ENCODE measurements at regions not wholly inside any gene's neighbourhood (a gene's known extent, or its start where the extent isn't known, plus 50 kb on each side); places are given as distances from the start of the nearest gene placed in this dataset.

DNA sequence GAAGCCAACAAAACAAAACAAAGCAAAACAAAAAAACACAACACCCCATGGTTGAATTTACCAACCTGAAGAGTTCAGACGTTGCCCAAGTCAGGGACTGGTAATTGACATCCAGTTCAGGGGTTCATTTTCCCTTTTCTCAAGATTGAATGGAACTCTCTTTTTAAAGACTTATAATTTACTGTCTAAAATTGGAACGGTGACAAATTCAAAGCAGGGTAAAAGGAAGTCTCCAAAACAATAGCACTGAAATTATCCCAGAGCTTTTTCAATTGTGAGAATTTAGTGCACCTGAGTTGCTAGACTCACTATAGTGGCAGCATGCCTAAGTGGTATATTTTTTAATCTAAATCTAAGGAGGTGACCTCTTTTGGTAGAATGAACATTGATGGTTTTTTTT, 90.9 kb upstream of the PREP start:
- ChIA-PET POLR2A (no interaction called here), CTCF (interaction anchor here (1.0 to 1.3 kb wide), 2 partner anchors 62 to 846 kb away, joined by 3 to 6 read pairs; no protein-coding TSS in a partner anchor)
- no peaks in the 10 kb centered on the region for H3K79me2 ChIP-seq (ENCODE audit: control insufficient read depth, insufficient read depth, low read length)
- peaks cover 7% of the 10 kb centered on the region for H3K4me1 ChIP-seq (ENCODE audit: control insufficient read depth, extremely low read depth, insufficient read depth, low read length)
- dilution Hi-C loops (cut with MboI; ENCODE audit: extremely low pct_ligation_motif_present, low sequenced_read_pairs), result no loop called here
- H4K20me1 ChIP-seq (replicated peaks; ENCODE audit: control insufficient read depth, extremely low read depth, insufficient read depth, low read length), result no peaks in the 10 kb centered on the region
- H3K4me3 ChIP-seq (replicated peaks in 1 of 3; ENCODE audit: insufficient read depth in 1 of 3, low read depth in 1 of 3, low read length in 3 of 3), result no peak overlapping the region
- no peak overlapping the region for H2AFZ ChIP-seq (ENCODE audit: low read depth, low read length)
- no peak overlapping the region for H3K4me2 ChIP-seq (ENCODE audit: insufficient read depth, low read length)
- DNase-seq (ENCODE audit: low read depth, low spot score) (peak; percentile 57), FAIRE-seq (no peak)
- H3K9me1 ChIP-seq (replicated peaks; ENCODE audit: control insufficient read depth, extremely low read depth, insufficient read depth, low read length), result no peaks in the 10 kb centered on the region
- H3K27ac ChIP-seq (ENCODE audit: insufficient read depth, low read depth, low read length), result no peak overlapping the region
- intact Hi-C loops (cut with micrococcal nuclease), result no loop called here
- no peak for TF ChIP-seq MYC (IDR thresholded peaks at IDR 0.05; ENCODE audit: low read depth, low read length)
- TF ChIP-seq, protein P1, sequence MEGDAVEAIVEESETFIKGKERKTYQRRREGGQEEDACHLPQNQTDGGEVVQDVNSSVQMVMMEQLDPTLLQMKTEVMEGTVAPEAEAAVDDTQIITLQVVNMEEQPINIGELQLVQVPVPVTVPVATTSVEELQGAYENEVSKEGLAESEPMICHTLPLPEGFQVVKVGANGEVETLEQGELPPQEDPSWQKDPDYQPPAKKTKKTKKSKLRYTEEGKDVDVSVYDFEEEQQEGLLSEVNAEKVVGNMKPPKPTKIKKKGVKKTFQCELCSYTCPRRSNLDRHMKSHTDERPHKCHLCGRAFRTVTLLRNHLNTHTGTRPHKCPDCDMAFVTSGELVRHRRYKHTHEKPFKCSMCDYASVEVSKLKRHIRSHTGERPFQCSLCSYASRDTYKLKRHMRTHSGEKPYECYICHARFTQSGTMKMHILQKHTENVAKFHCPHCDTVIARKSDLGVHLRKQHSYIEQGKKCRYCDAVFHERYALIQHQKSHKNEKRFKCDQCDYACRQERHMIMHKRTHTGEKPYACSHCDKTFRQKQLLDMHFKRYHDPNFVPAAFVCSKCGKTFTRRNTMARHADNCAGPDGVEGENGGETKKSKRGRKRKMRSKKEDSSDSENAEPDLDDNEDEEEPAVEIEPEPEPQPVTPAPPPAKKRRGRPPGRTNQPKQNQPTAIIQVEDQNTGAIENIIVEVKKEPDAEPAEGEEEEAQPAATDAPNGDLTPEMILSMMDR (IDR thresholded peaks at IDR 0.05; ENCODE audit: extremely low read depth in 1 of 2, insufficient read depth in 1 of 2, low read depth in 1 of 2, low read length in 2 of 2), result no peak
- no peak for TF ChIP-seq GATA2 (IDR thresholded peaks at IDR 0.05; ENCODE audit: insufficient read depth, insufficient read length, low read depth, low read length)
- no peak for TF ChIP-seq POLR2AphosphoS5 (IDR thresholded peaks at IDR 0.05; ENCODE audit: insufficient read depth, low read depth, low read length)
- no peak for TF ChIP-seq POLR2A (IDR thresholded peaks at IDR 0.05; ENCODE audit: low read depth, low read length)
- no peak for TF ChIP-seq EZH2 (IDR thresholded peaks at IDR 0.05; ENCODE audit: borderline replicate concordance, low read depth, low read length, severe bottlenecking)
- no peak for TF ChIP-seq MAX (IDR thresholded peaks at IDR 0.05; ENCODE audit: insufficient read depth, insufficient read length)
- no peak for TF ChIP-seq FOS (IDR thresholded peaks at IDR 0.05; ENCODE audit: borderline replicate concordance, insufficient read depth, low read length)
- TF ChIP-seq JUN (IDR thresholded peaks at IDR 0.05; ENCODE audit: borderline replicate concordance, insufficient read depth, insufficient read length, low read depth), result no peak
- no peaks in the 10 kb centered on the region for H3K9me3 ChIP-seq (replicated peaks; ENCODE audit: control insufficient read depth, insufficient read depth, low read length)
- no peaks in the 10 kb centered on the region for H3K36me3 ChIP-seq (ENCODE audit: control insufficient read depth in 2 of 2, extremely low read depth in 1 of 2, insufficient read depth in 2 of 2, low read length in 2 of 2)
- H3K9ac ChIP-seq (replicated peaks; ENCODE audit: extremely low read depth, insufficient read depth, low read length), result no peak overlapping the region
- BruUV-seq (replicated peaks), result no TSS peak
- H3K27me3 ChIP-seq (ENCODE audit: control insufficient read depth in 2 of 2, insufficient read depth in 2 of 2, low read length in 2 of 2), result peaks cover 0 to 3% of the 10 kb centered on the region in 2 experiments
